Aorta (tissue), 5 donors: ENCODE measurements at regions not wholly inside any gene's neighbourhood (a gene's known extent, or its start where the extent isn't known, plus 50 kb on each side); places are given as distances from the start of the nearest gene placed in this dataset.

Experiments used
- ATAC-seq: fragments of 200-7000 bp; cut with Tn5 transposase; one replicate; pipeline ENCODE4 v1.9.1; 2022; ENCODE audit warnings: moderate library complexity; ENCODE audit not compliant: low FRiP score
- DNase-seq, 2 donors: peaks; one replicate each; pipeline ENCODE4 v3.0.0-alpha.2; 2020
- H3K27ac ChIP-seq, 2 donors: one replicate each; pipeline ENCODE4 v1.5.1; 2013; ENCODE audit warnings: low read length in 2 of 2, mild to moderate bottlenecking in 2 of 2, moderate library complexity in 2 of 2, control low read depth in 1 of 2, inconsistent platforms in 1 of 2, low read depth in 1 of 2
- H3K27me3 ChIP-seq, 2 donors: one replicate each; pipeline ENCODE4 v1.6.1; 2013; ENCODE audit warnings: control low read depth in 1 of 2, low read length in 1 of 2, mild to moderate bottlenecking in 1 of 2, moderate library complexity in 1 of 2; ENCODE audit not compliant: insufficient read depth in 2 of 2, control insufficient read depth in 1 of 2
- H3K36me3 ChIP-seq, 2 donors: one replicate each; pipeline ENCODE4 v1.6.1; 2013; ENCODE audit warnings: control low read depth in 1 of 2, low read length in 1 of 2, mild to moderate bottlenecking in 1 of 2; ENCODE audit not compliant: insufficient read depth in 2 of 2, control insufficient read depth in 1 of 2
- H3K4me1 ChIP-seq, 2 donors: one replicate each; pipeline ENCODE4 v1.6.1; 2013; ENCODE audit warnings: low read length in 2 of 2, control low read depth in 1 of 2, mild to moderate bottlenecking in 1 of 2, moderate library complexity in 1 of 2; ENCODE audit not compliant: insufficient read depth in 2 of 2, control insufficient read depth in 1 of 2
- H3K4me3 ChIP-seq, 2 donors: one replicate each; pipeline ENCODE4 v1.5.1; 2013; ENCODE audit warnings: low read length in 2 of 2, control low read depth in 1 of 2, mild to moderate bottlenecking in 1 of 2
- H3K9me3 ChIP-seq: one replicate; pipeline ENCODE4 v1.6.1; 2013; ENCODE audit warnings: mild to moderate bottlenecking, low read length; ENCODE audit not compliant: control insufficient read depth
- WGBS, 2 donors: extraction: QIAGEN DNeasy Blood & Tissue Kit; methylation state at CpG; one replicate each; pipeline ENCODE4 v1.1.7; 2013; 5-methylcytosine and 5-hydroxymethylcytosine counted together
- intact Hi-C, 2 donors: fragments of 100-400 bp; cut with DNase I; formaldehyde crosslinking; loops; one replicate each; pipeline versions ENCODE4 v1.14.2 to v1.15.0; 2022
- donor health status: healthy with polysubstance abuse.
- donor health status: Bipolar disorder and iron deficiency.
- donor health status: DM: no; HTN: no; CAD: no.
- donor health status: DM: no; HTN: no; CAD: no.
- donor health status: DM: yes; HTN: yes; CAD: no.

DNA sequence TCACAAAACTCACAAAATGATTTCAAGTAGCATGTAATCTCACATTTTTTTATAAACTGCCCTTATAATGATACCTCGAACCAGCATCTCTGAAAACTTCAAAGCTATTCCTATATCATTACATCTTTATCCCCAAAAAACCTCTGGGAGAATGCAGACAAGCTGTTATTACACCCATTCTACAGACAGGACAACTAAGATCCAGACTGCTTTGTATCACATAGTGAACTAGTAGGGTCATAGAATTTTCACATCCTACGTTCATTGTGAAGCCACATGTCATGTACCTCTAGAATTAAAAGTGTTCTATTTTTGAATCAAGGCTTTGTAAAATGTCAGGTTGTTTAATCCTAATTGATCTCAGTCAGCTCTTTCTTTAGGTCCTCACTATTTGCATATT is 98.7 kb upstream of the RAP2B start:
- ATAC-seq, result no peak
- no peak for DNase-seq
- H3K4me1 ChIP-seq, result no peaks in the 10 kb centered on the region
- no peaks in the 10 kb centered on the region for H3K9me3 ChIP-seq
- H3K36me3 ChIP-seq, result no peaks in the 10 kb centered on the region
- H3K27me3 ChIP-seq, result no peaks in the 10 kb centered on the region
- H3K4me3 ChIP-seq, result no peak overlapping the region
- WGBS, 2 donors, result 93 to 94% methylated on average over 2 of the region's 2 CpGs
- H3K27ac ChIP-seq, result no peak overlapping the region
- intact Hi-C loops, result no loop called here

DNA sequence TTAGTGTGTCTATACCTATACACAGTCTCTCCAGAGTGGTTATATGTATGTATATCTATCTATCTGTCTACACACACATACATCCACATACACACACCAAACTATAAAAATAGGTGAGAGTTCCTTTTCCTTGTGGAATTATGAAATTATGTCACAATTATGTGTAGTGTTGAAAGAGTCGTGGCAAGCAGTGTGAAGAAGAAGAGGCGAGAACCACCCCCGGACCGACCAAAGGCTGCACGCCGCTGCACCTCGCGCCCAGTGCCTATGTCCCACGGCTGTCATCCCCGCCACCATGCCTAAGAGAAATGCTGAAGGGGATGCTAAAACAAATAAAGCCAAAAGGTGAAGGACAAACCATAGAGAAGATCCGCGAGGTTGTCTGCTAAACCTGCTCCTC is 95.0 kb upstream of the RAP2B start:
- H3K4me3 ChIP-seq, result no peak overlapping the region
- H3K36me3 ChIP-seq, result no peaks in the 10 kb centered on the region
- intact Hi-C loops, result no loop called here
- no peak overlapping the region for H3K27ac ChIP-seq
- WGBS, 2 donors, result 94 to 97% methylated on average over 12 of the region's 12 CpGs
- no peaks in the 10 kb centered on the region for H3K9me3 ChIP-seq
- H3K27me3 ChIP-seq, result no peaks in the 10 kb centered on the region
- H3K4me1 ChIP-seq, result no peaks in the 10 kb centered on the region
- ATAC-seq (no peak), DNase-seq (no peak)

DNA sequence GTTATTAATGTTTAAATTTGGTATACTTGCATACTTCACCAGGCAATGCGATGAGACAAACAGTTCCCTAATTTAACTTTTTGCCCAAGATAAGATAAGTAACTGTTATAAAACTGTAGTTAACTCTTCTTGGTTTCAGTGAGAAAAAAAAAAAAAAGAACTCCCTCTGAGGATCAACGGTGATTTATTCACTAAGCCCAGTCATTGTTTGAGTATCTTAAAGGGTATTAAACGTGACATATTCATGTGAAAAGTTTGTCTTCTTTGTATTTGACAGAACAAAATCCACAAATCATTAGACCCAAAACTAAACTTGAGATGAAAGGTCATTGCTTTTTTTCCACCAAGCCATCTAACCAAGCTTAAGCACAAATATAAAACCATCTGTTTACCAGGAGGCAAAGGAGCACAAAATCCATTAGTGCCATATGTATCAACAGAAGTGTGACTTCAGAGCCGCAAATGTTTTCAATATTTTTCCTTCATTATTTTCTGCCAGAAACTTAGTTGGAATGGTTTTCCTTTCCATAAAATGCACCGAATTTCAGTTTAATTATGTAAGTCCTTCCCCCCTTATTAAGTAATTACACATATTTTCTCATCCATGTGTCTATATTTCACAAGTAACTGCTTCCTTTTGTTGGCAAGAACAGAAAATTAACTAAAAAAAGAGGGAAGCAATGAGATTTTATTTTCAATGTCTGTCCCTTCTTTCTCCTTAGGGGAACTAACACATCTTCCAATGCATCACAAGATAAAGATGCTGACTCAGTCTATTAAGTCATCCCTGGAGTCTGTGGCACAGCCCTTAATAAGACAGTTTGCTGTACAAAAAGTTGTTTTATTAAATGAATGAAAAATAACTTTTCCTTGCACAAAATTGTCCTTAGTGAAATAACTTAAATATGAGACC is 92.2 kb upstream of the RAP2B start:
- H3K27ac ChIP-seq, result no peak overlapping the region
- H3K9me3 ChIP-seq, result no peaks in the 10 kb centered on the region
- WGBS, 2 donors, result 25 to 34% methylated on average over 5 of the region's 5 CpGs
- no peak for ATAC-seq
- no peaks in the 10 kb centered on the region for H3K36me3 ChIP-seq
- H3K4me1 ChIP-seq, result no peaks in the 10 kb centered on the region
- no peaks in the 10 kb centered on the region for H3K27me3 ChIP-seq
- no peak for DNase-seq
- H3K4me3 ChIP-seq, result no peak overlapping the region
- intact Hi-C loops, result no loop called here

DNA sequence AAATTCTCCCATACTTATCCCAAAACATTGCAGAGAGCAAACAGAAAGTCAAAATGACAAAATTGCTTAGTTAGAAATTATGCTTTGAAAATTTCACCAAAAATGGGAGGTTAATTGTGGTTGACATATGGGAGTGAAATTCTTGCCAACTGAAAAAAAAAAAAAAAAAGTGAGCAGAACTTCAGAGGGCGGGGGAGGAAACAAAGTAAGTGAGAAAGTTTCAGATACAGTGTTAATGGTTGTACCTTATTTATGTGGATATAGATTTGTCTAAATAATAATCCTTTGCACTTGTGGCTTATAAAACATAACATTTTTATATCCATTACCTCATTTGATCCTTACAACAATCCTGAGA is 91.5 kb upstream of the RAP2B start:
- DNase-seq (no peak), ATAC-seq (no peak)
- H3K27ac ChIP-seq, result no peak overlapping the region
- H3K9me3 ChIP-seq, result no peaks in the 10 kb centered on the region
- no peaks in the 10 kb centered on the region for H3K36me3 ChIP-seq
- intact Hi-C loops, result no loop called here
- no peaks in the 10 kb centered on the region for H3K27me3 ChIP-seq
- no peaks in the 10 kb centered on the region for H3K4me1 ChIP-seq
- 64 to 85% methylated on average over 1 of the region's 1 CpG for WGBS, 2 donors
- no peak overlapping the region for H3K4me3 ChIP-seq

DNA sequence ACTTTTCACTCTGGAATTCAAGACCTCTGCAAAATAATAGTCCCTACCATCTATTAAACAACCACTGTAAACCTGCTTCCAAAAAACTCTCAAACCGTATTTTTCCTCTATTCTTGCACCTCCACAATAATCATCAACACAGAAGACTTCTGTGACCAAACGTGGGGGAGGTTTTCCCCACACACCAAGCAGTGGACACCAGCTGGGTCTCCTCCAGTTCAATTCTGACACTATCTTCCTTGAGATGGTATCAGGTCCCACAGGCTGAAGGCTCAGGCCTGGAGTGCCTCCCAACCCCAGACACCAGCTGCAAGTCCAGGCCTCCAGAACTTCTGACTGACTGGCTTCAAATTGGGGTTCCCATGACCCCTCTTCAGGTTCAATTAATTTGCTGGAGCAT is 89.6 kb upstream of the RAP2B start:
- Histone ChIP-seq H3K27me3 (no peaks in the 10 kb centered on the region), H3K36me3 (no peaks in the 10 kb centered on the region), H3K9me3 (no peaks in the 10 kb centered on the region), H3K4me3 (no peak overlapping the region), H3K27ac (no peak overlapping the region), H3K4me1 (no peaks in the 10 kb centered on the region)
- ATAC-seq (no peak), DNase-seq (no peak)
- WGBS, 2 donors, result 76 to 84% methylated on average over 2 of the region's 2 CpGs
- intact Hi-C loops, result no loop called here

DNA sequence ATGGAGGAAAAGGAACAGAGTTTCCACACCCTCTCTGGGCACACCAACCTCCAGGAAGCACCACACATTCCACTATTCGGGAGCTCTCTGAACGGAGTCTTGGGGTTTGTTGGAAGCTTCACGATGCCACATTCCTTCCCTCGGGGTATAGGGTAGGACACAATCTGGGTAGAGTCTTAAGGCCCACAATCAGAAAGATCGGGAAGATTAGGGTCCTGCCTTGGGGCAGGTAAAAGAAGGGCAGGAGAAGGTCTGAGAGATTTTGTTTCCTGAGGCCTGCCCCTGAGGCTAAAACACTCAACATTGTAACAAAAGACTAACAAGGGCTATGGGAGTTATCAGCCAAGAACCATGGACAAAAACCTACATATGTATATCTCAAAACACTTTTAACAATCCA is 89.2 kb upstream of the RAP2B start:
- H3K4me3 ChIP-seq, result no peak overlapping the region
- H3K27me3 ChIP-seq, result no peaks in the 10 kb centered on the region
- no peaks in the 10 kb centered on the region for H3K36me3 ChIP-seq
- 82 to 94% methylated on average over 5 of the region's 5 CpGs for WGBS, 2 donors
- DNase-seq (no peak), ATAC-seq (no peak)
- intact Hi-C loops, result no loop called here
- H3K9me3 ChIP-seq, result no peaks in the 10 kb centered on the region
- H3K4me1 ChIP-seq, result no peaks in the 10 kb centered on the region
- H3K27ac ChIP-seq, result no peak overlapping the region

DNA sequence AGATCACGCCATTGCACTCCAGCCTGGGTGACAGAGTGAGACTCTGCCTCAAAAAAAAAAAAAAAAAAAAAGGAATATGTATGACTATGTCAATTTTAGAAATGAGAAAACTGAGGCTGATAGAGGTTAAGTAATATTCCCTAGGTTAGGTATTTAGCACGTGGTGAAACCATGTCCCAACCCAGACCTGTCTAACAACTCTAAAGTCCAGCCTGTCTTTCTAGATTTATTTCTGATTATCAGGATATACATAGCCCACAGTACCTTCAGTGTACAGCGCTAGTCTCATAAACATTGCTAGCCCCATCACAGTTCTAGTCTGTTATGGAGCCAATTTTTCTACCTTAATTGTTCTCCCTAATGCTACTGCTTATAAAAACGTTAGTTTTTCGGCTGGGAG is 88.4 kb upstream of the RAP2B start:
- H3K4me3 ChIP-seq, result no peak overlapping the region
- H3K4me1 ChIP-seq, result no peaks in the 10 kb centered on the region
- no peak for DNase-seq
- no peaks in the 10 kb centered on the region for H3K9me3 ChIP-seq
- H3K27me3 ChIP-seq, result no peaks in the 10 kb centered on the region
- WGBS, 2 donors, result 76 to 83% methylated on average over 5 of the region's 5 CpGs
- H3K27ac ChIP-seq, result no peak overlapping the region
- H3K36me3 ChIP-seq, result no peaks in the 10 kb centered on the region
- ATAC-seq, result no peak
- intact Hi-C loops, result no loop called here

DNA sequence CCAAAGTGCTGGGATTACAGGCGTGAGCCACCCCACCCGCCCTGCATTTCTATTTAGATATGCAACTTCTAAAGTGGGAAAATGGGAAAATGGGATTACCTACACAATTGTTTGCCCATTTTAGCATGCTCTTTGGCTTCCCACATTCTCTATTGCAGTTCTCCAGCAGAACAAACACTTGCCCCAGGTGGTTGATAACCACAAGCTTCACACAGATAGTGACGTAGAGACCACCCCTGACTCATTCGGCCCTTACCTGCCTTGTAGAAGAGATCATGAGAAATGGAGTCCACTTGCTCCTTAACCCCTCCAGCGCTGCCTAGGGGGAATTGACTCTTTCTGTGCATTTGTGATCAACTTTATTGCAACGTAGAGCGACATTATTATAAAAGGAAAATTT is 83.2 kb upstream of the RAP2B start:
- ATAC-seq (no peak), DNase-seq (no peak)
- WGBS, 2 donors, result 88 to 91% methylated on average over 7 of the region's 7 CpGs
- H3K4me3 ChIP-seq, result no peak overlapping the region
- H3K9me3 ChIP-seq, result no peaks in the 10 kb centered on the region
- no peaks in the 10 kb centered on the region for H3K4me1 ChIP-seq
- intact Hi-C loops, result no loop called here
- H3K27ac ChIP-seq, result no peak overlapping the region
- H3K36me3 ChIP-seq, result no peaks in the 10 kb centered on the region
- no peaks in the 10 kb centered on the region for H3K27me3 ChIP-seq

DNA sequence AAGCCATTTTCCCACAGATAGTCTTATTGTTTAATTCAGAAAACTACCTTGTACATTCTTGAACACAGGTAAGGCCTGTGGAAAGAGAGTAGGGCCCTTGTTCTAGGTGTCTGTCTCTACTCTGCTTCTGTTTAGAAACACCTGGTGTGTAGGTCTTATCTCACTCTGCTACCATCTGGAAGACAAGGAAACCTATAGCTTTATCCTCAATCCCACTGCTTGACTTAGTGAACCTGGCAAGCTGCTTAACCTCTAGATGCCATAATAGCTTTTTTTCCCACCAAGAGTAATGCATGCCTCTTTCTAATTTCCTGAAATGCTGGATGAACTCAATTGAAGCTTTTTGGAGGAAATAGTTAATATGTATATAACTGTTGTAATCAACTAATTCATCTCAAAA is 82.6 kb upstream of the RAP2B start:
- H3K9me3 ChIP-seq, result no peaks in the 10 kb centered on the region
- intact Hi-C loops, result no loop called here
- no peak overlapping the region for H3K27ac ChIP-seq
- H3K27me3 ChIP-seq, result no peaks in the 10 kb centered on the region
- no peak for ATAC-seq
- H3K36me3 ChIP-seq, result no peaks in the 10 kb centered on the region
- H3K4me1 ChIP-seq, result no peaks in the 10 kb centered on the region
- no peak overlapping the region for H3K4me3 ChIP-seq
- no peak for DNase-seq
